Transverse colon (tissue), 4 donors: ENCODE measurements at regions not wholly inside any gene's neighbourhood (a gene's known extent, or its start where the extent isn't known, plus 50 kb on each side); places are given as distances from the start of the nearest gene placed in this dataset.

ENCODE experiments used
- DNase-seq: peaks from one replicate; pipeline ENCODE4 v3.0.0-alpha.2; 2019
- H3K27ac ChIP-seq, 4 donors: fragments of 200-600 bp; sonication (generic); 2 replicates each; pipeline ENCODE4 v1.5.1; 2016 to 2018; ENCODE audit warnings: inconsistent platforms in 4 of 4
- H3K27me3 ChIP-seq: fragments of 200-600 bp; sonication (generic); 2 replicates; pipeline ENCODE4 v1.5.1; 2017; ENCODE audit warnings: inconsistent platforms
- H3K36me3 ChIP-seq, 4 donors: fragments of 200-600 bp; sonication (generic); 2 replicates each; pipeline ENCODE4 v1.5.1; 2017 to 2019; ENCODE audit warnings: inconsistent platforms in 4 of 4
- H3K4me1 ChIP-seq, 4 donors: fragments of 200-600 bp; sonication (generic); 2 replicates each; pipeline ENCODE4 v1.5.1; 2017 to 2020; ENCODE audit warnings: inconsistent platforms in 4 of 4
- H3K4me3 ChIP-seq, 4 donors: fragments of 200-600 bp; sonication (generic); 1 replicate in 1 of 4; 2 replicates in 3 of 4; pipeline versions ENCODE4 v1.5.1 to v1.6.1; 2017 to 2019; ENCODE audit warnings: inconsistent platforms in 4 of 4
- H3K9me3 ChIP-seq, 2 donors: fragments of 200-600 bp; sonication (generic); 2 replicates each; pipeline ENCODE4 v1.5.1; 2017 to 2019; ENCODE audit warnings: inconsistent platforms in 2 of 2
- EP300 ChIP-seq: sonication (generic); formaldehyde crosslinking; IDR thresholded peaks from one replicate; pipeline ENCODE4 v1.6.1; 2017; ENCODE audit warnings: antibody characterized with exemption, low read depth
- POLR2A ChIP-seq: fragments of 450-650 bp; IDR thresholded peaks from one replicate; pipeline ENCODE4 v1.6.1; 2016; ENCODE audit warnings: antibody characterized with exemption, mild to moderate bottlenecking, moderate library complexity
- POLR2AphosphoS5 ChIP-seq, 3 donors: sonication (generic); formaldehyde crosslinking; IDR thresholded peaks; one replicate each; pipeline ENCODE4 v1.6.1; 2016; ENCODE audit warnings: antibody characterized with exemption in 3 of 3
- WGBS, 2 donors: methylation state at CpG; one replicate each; pipeline ENCODE4 v1.1.5; 2018; ENCODE audit warnings: low coverage in 1 of 2; 5-methylcytosine and 5-hydroxymethylcytosine counted together
- in situ Hi-C, 4 donors: fragments of 200-750 bp; cut with MboI; loops; one replicate each; pipeline versions ENCODE4 v1.15.0 to v1.15.1; 2017; ENCODE audit warnings: low sequenced_read_pairs in 3 of 4, low pct_ligation_motif_present in 1 of 4, low pct_unique_long_range_greater_than_20kb in 1 of 4
- intact Hi-C: fragments of 100-400 bp; cut with DNase I; formaldehyde crosslinking; loops from one replicate; pipeline ENCODE4 v1.15.1; 2023; ENCODE audit warnings: low total_unique reads
- TF ChIP-seq, protein P1 (sequence below), 5 experiments: fragments of 200-600 bp in 3 of 5; fragments of 450-650 bp in 2 of 5; sonication (generic) in 3 of 5; IDR thresholded peaks; 1 replicate in 2 of 5; 2 replicates in 3 of 5; pipeline ENCODE4 v1.5.1; 2016 to 2017; ENCODE audit warnings: antibody characterized with exemption in 5 of 5, inconsistent platforms in 3 of 5, mild to moderate bottlenecking in 2 of 5, moderate library complexity in 1 of 5

- intact Hi-C loops (no loop called here), in situ Hi-C loops (no loop called here)
- no peaks in the 10 kb centered on the region for H3K9me3 ChIP-seq
- TF ChIP-seq, protein P1, sequence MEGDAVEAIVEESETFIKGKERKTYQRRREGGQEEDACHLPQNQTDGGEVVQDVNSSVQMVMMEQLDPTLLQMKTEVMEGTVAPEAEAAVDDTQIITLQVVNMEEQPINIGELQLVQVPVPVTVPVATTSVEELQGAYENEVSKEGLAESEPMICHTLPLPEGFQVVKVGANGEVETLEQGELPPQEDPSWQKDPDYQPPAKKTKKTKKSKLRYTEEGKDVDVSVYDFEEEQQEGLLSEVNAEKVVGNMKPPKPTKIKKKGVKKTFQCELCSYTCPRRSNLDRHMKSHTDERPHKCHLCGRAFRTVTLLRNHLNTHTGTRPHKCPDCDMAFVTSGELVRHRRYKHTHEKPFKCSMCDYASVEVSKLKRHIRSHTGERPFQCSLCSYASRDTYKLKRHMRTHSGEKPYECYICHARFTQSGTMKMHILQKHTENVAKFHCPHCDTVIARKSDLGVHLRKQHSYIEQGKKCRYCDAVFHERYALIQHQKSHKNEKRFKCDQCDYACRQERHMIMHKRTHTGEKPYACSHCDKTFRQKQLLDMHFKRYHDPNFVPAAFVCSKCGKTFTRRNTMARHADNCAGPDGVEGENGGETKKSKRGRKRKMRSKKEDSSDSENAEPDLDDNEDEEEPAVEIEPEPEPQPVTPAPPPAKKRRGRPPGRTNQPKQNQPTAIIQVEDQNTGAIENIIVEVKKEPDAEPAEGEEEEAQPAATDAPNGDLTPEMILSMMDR (IDR thresholded peaks at IDR 0.05) = no peak
- TF ChIP-seq POLR2A (no peak), POLR2AphosphoS5 (IDR thresholded peaks at IDR 0.05) (no peak), EP300 (no peak)
- H3K27ac ChIP-seq = no peak overlapping the region
- no peaks in the 10 kb centered on the region for H3K27me3 ChIP-seq
- DNase-seq = no peak
- no peaks in the 10 kb centered on the region for H3K4me1 ChIP-seq
- 54 to 60% methylated on average over 3 to 4 of the region's 4 CpGs for WGBS, 2 donors
- H3K36me3 ChIP-seq = no peaks in the 10 kb centered on the region
- no peak overlapping the region for H3K4me3 ChIP-seq
These were observed 50.0 kb upstream of the BET1 start for GRCh38 chr7:94054130-94054529.

DNA sequence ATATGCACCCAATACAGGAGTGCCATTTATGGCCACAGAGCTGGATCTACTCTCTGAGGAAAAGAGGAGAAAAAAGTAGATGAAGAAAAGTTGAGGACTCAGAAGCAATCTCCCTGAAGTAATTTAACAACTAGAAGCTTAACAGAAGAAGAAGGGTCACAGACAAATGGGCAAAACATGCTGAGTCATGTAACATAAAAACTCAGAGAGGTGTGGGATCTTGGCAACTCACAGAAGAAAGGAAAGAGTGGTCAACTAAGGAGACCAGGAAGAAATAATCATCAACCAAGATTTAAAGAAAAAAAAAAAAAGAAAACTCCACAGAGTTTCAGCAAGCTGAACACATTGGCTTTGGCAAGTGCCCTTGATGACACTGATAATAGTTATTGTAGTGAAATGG, 51.8 kb upstream of the BET1 start:
- DNase-seq = no peak
- Histone ChIP-seq H3K27ac (no peak overlapping the region), H3K9me3 (no peaks in the 10 kb centered on the region), H3K27me3 (no peaks in the 10 kb centered on the region), H3K36me3 (no peaks in the 10 kb centered on the region), H3K4me1 (no peaks in the 10 kb centered on the region), H3K4me3 (no peak overlapping the region)
- no peak for TF ChIP-seq EP300
- no peak for TF ChIP-seq POLR2AphosphoS5 (IDR thresholded peaks at IDR 0.05)
- TF ChIP-seq POLR2A = no peak
- TF ChIP-seq, protein P1 (IDR thresholded peaks at IDR 0.05) = no peak
- intact Hi-C loops = no loop called here
- in situ Hi-C loops = no loop called here

- TF ChIP-seq POLR2A (no peak), EP300 (no peak), POLR2AphosphoS5 (IDR thresholded peaks at IDR 0.05) (no peak)
- TF ChIP-seq, protein P1 (IDR thresholded peaks at IDR 0.05) = no peak
- H3K4me1 ChIP-seq = no peaks in the 10 kb centered on the region
- no peaks in the 10 kb centered on the region for H3K36me3 ChIP-seq
- no peak overlapping the region for H3K27ac ChIP-seq
- no peak overlapping the region for H3K4me3 ChIP-seq
- no peak for DNase-seq
- in situ Hi-C loops (no loop called here), intact Hi-C loops (no loop called here)
- H3K27me3 ChIP-seq = no peaks in the 10 kb centered on the region
- no peaks in the 10 kb centered on the region for H3K9me3 ChIP-seq
- WGBS, 2 donors = 17 to 39% methylated on average over 1 to 3 of the region's 3 CpGs
These were observed 52.6 kb upstream of the BET1 start for GRCh38 chr7:94056796-94057207.

DNA sequence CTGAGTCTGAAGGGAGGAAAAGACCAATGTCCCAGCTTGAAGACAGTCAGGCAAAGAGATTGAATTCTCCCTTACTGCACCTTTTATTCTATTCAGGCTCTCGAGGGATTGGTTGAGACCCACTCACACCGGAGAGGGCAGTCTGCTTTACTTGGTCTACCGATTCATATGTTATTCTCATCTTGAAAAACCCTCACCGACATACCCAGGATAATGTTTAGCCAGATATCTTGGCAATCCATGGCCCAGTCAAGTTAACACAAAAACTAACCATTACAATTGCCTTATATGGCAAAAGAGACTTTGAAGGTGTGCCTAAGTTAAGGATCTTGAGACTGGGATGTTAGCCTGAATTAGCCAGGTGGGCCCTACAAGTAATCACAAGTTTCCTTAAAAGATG, 53.8 kb upstream of the BET1 start:
- H3K9me3 ChIP-seq = no peaks in the 10 kb centered on the region
- 93 to 94% methylated on average over 2 to 4 of the region's 4 CpGs for WGBS, 2 donors
- H3K36me3 ChIP-seq = no peaks in the 10 kb centered on the region
- TF ChIP-seq EP300 (no peak), POLR2A (no peak), POLR2AphosphoS5 (IDR thresholded peaks at IDR 0.05) (no peak)
- TF ChIP-seq, protein P1 (IDR thresholded peaks at IDR 0.05) = no peak
- no peak overlapping the region for H3K4me3 ChIP-seq
- in situ Hi-C loops = no loop called here
- intact Hi-C loops = no loop called here
- H3K27me3 ChIP-seq = no peaks in the 10 kb centered on the region
- no peak overlapping the region for H3K27ac ChIP-seq
- DNase-seq = no peak
- no peaks in the 10 kb centered on the region for H3K4me1 ChIP-seq
